WTC11 (cell line): ENCODE measurements at regions not wholly inside any gene's neighbourhood (a gene's known extent, or its start where the extent isn't known, plus 50 kb on each side); places are given as distances from the start of the nearest gene placed in this dataset.

Experiments used
- CTCF ChIP-seq: fragments of 200-600 bp; IDR thresholded peaks from 2 replicates; pipeline ENCODE4 v1.8.0; 2022; ENCODE audit warnings: antibody characterized with exemption
- MYBL2 ChIP-seq: sonication (generic); formaldehyde crosslinking; IDR thresholded peaks from 2 replicates; pipeline ENCODE4 v1.8.1; 2023; ENCODE audit warnings: mild to moderate bottlenecking, moderate library complexity, missing genetic modification reagents
- SP1 ChIP-seq: sonication (generic); formaldehyde crosslinking; conservative IDR thresholded peaks from 2 replicates; pipeline ENCODE4 v1.8.1; 2022; ENCODE audit warnings: missing genetic modification reagents
- TCF7 ChIP-seq: sonication (generic); formaldehyde crosslinking; IDR thresholded peaks from 2 replicates; pipeline ENCODE4 v1.8.0; 2022; ENCODE audit warnings: mild to moderate bottlenecking, low read depth, missing genetic modification reagents, moderate library complexity

GRCh38 chr3:102143536-102143935 is 291.3 kb upstream of the ZPLD1 start:
- TF ChIP-seq MYBL2 (CRISPR knock-in tag), result no peak
- no peak for TF ChIP-seq TCF7 (CRISPR knock-in tag)
- no peak for TF ChIP-seq CTCF
- TF ChIP-seq SP1 (CRISPR knock-in tag), result no peak
